ENCODE measurements at regions not wholly inside any gene's neighbourhood (a gene's known extent, or its start where the extent isn't known, plus 50 kb on each side); places are given as distances from the start of the nearest gene placed in this dataset.
"Not testable (repeated sequence)": the region's sequence is repeated elsewhere in the genome, so short reads cannot be mapped to it uniquely, and the experiment has no call there.

GRCh38 chr14:105682956-105683570 lies 156.7 kb downstream of the TMEM121 start:
- H3K27ac ChIP-seq (replicated peaks) = no peak overlapping the region
- H3K9me3 ChIP-seq (replicated peaks) = no peaks in the 10 kb centered on the region
- intact Hi-C loops (cut with micrococcal nuclease) = no loop called here
- H3K27me3 ChIP-seq (ENCODE audit: low read depth) = no peaks in the 10 kb centered on the region
- TF ChIP-seq CTCF (IDR thresholded peaks at IDR 0.05; ENCODE audit: borderline replicate concordance) = no peak
- no peak overlapping the region for H3K4me3 ChIP-seq
- H3K4me1 ChIP-seq = no peaks in the 10 kb centered on the region
- no peak for DNase-seq
- H3K36me3 ChIP-seq = no peaks in the 10 kb centered on the region

DNA sequence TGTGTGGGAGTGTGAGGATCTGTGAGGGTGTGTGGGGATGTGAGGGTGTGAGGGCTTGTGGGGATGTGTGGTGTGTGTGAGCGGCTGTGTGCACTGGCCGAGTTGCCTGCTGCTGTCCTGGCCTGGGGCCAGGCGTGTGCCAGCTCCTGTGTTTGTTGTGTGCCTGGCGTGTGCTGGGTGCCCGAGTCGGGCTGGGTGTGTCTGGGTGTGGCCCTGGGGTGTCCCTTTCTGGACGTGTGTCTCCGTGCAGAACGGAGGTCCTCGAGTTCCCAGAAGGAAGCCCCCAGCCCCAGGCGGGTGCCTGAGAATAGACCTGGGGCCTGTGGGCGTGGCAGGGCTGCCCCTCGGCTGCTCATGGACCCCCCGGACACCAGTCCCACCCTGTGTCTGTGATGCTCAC lies 157.7 kb downstream of the TMEM121 start:
- intact Hi-C loops (cut with micrococcal nuclease); H3K4me3 ChIP-seq; H3K4me1 ChIP-seq; H3K27ac ChIP-seq (replicated peaks); H3K9me3 ChIP-seq (replicated peaks); DNase-seq; H3K36me3 ChIP-seq; H3K27me3 ChIP-seq (ENCODE audit: low read depth): not testable (repeated sequence)

DNA sequence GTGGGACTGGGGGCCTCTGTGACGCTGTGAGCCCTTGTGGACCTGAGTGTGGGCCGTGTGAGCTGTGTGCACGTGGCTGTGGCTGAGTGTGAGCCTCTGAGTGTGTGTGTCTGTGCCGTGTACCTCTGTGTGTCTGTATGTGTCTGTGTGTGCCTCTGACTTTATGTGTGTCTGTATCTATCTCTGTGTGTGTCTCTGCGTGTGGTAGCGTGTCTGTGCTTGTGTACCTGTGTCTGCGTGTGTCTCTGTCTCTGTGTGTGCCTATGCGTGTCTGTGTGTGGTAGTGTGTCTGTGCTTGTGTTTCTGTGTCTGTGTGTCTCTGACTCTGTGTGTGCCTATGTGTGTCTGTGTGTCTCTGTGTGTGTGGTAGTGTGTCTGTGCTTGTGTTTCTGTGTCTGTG lies 158.2 kb downstream of the TMEM121 start:
- H3K9me3 ChIP-seq (replicated peaks); H3K36me3 ChIP-seq; H3K27ac ChIP-seq (replicated peaks); intact Hi-C loops (cut with micrococcal nuclease); H3K4me1 ChIP-seq; DNase-seq; H3K4me3 ChIP-seq; H3K27me3 ChIP-seq (ENCODE audit: low read depth): not testable (repeated sequence)

DNA sequence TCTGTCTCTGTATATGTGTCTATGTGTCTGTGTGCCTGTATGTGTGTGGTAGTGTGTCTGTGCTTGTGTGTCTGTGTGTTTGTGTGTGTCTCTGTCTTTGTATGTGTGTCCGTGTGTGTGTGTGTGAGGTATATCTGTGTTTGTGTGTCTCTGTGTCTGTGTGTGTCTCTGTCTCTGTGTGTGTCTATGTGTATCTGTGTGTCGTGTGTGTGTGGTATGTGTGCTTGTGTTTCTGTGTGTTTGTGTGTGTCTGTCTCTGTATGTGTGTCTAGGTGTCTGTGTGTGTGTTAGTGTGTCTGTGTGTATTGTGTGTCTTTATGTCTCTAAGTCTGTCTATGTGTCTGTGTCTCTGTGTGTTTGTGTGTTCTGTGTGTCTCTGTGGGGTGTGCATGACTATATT lies 158.6 kb downstream of the TMEM121 start:
- intact Hi-C loops (cut with micrococcal nuclease) = no loop called here
- no peaks in the 10 kb centered on the region for H3K27me3 ChIP-seq (ENCODE audit: low read depth)
- no peak for DNase-seq
- TF ChIP-seq CTCF (IDR thresholded peaks at IDR 0.05; ENCODE audit: borderline replicate concordance) = no peak
- no peaks in the 10 kb centered on the region for H3K4me1 ChIP-seq
- no peaks in the 10 kb centered on the region for H3K9me3 ChIP-seq (replicated peaks)
- H3K4me3 ChIP-seq = no peak overlapping the region
- no peak overlapping the region for H3K27ac ChIP-seq (replicated peaks)
- no peaks in the 10 kb centered on the region for H3K36me3 ChIP-seq

DNA sequence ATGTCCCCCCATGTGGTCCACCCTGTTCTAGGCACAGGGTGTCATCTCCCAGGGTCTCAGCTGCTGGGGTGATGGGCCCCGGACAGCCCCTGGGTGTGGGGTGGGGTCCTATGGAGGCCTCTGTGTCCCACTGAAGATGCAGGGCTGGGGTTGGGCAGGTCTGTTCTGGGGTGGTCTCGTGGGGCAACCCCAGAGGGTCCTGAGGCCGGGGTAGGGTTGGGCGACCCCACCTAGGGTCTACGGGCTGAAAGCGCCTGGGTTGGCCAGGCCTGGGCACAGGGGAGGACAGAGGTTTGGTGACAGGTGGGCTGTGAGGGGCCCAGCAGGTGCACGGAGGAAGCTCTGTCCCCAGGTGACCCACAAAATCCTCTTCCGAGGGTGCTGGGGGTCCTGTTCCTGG lies 159.2 kb downstream of the TMEM121 start:
- H3K4me1 ChIP-seq; H3K9me3 ChIP-seq (replicated peaks); H3K36me3 ChIP-seq; intact Hi-C loops (cut with micrococcal nuclease); H3K4me3 ChIP-seq; DNase-seq; H3K27me3 ChIP-seq (ENCODE audit: low read depth); H3K27ac ChIP-seq (replicated peaks): not testable (repeated sequence)

GRCh38 chr14:105686050-105686449 lies 159.7 kb downstream of the TMEM121 start:
- DNase-seq; H3K9me3 ChIP-seq (replicated peaks); H3K27me3 ChIP-seq (ENCODE audit: low read depth); H3K4me1 ChIP-seq; H3K4me3 ChIP-seq; H3K36me3 ChIP-seq; intact Hi-C loops (cut with micrococcal nuclease); H3K27ac ChIP-seq (replicated peaks): not testable (repeated sequence)

GRCh38 chr14:105686462-105687170 lies 160.2 kb downstream of the TMEM121 start:
- H3K36me3 ChIP-seq; DNase-seq; intact Hi-C loops (cut with micrococcal nuclease); H3K9me3 ChIP-seq (replicated peaks); H3K4me3 ChIP-seq; H3K4me1 ChIP-seq; H3K27me3 ChIP-seq (ENCODE audit: low read depth); H3K27ac ChIP-seq (replicated peaks): not testable (repeated sequence)

DNA sequence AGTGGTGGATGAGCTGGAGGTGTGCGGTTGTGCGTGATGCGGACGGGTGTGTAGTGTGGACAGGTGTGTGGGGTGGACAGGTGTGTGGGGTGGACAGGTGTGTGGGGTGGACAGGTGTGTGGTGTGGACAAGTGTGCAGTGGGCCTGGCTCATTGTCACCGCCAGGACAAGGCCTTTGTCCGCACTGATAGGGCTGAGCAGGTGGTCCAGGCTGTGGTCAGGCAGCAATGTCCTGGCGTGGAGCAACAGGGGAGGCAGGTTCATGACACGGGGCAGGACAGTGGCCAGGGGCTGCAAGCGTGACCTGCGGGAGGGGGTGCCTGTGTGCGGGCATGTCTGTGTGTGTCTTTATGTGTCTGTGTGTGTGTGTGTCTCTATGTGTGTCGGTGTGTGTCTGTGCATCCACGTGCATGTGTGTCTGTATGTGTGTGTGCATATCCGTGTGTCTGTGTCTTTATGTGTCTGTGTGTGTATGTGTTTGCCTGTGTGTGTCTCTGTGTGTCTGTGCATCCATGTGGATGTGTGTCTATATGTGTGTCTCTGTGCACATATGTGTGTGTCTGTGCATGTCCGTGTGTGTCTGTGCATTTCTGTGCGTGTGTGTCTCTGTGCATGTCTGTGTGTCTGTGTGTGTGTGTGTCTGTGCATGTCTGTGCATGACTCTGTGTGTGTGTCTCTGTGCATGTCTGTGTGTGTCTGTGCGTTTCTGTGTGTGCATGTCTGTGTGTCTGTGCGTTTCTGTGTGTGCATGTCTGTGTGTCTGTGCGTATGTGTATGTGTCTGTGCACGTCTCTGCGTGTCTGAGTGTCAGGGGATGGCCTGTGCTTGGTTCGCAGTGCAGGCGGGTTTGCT lies 161.0 kb downstream of the TMEM121 start:
- intact Hi-C loops (cut with micrococcal nuclease); DNase-seq; H3K9me3 ChIP-seq (replicated peaks); H3K27ac ChIP-seq (replicated peaks); H3K36me3 ChIP-seq; H3K4me1 ChIP-seq; H3K27me3 ChIP-seq (ENCODE audit: low read depth); H3K4me3 ChIP-seq: not testable (repeated sequence)

- H3K36me3 ChIP-seq; H3K27me3 ChIP-seq (ENCODE audit: low read depth); DNase-seq; intact Hi-C loops (cut with micrococcal nuclease); H3K9me3 ChIP-seq (replicated peaks); H3K4me3 ChIP-seq; H3K27ac ChIP-seq (replicated peaks); H3K4me1 ChIP-seq: not testable (repeated sequence)
These were observed 161.6 kb downstream of the TMEM121 start for GRCh38 chr14:105688023-105688351.

GRCh38 chr14:105688664-105689221 lies 162.4 kb downstream of the TMEM121 start:
- intact Hi-C loops (cut with micrococcal nuclease); H3K36me3 ChIP-seq; DNase-seq; H3K27ac ChIP-seq (replicated peaks); H3K4me1 ChIP-seq; H3K4me3 ChIP-seq; H3K27me3 ChIP-seq (ENCODE audit: low read depth); H3K9me3 ChIP-seq (replicated peaks): not testable (repeated sequence)
